GM10266 (cell line): ENCODE measurements at regions not wholly inside any gene's neighbourhood (a gene's known extent, or its start where the extent isn't known, plus 50 kb on each side); places are given as distances from the start of the nearest gene placed in this dataset.

ENCODE experiments used
- DNase-seq: peaks from one replicate; pipeline ENCODE4 v3.0.0; 2012; ENCODE audit errors: extremely low spot score
- CTCF ChIP-seq: IDR thresholded peaks from 2 replicates; pipeline ENCODE4 v1.5.1; 2012; ENCODE audit warnings: mild to moderate bottlenecking, low read depth; ENCODE audit not compliant: control insufficient read depth, insufficient read depth; ENCODE audit errors: missing control alignments

- DNase-seq = no peak
- no peak for TF ChIP-seq CTCF
Observed at GRCh38 chr2:82690757-82691411, 1768.2 kb downstream of the SUCLG1 start.

- no peak for TF ChIP-seq CTCF
- DNase-seq = no peak
Observed at GRCh38 chr2:82675186-82675585, 1783.9 kb downstream of the SUCLG1 start.

- DNase-seq = no peak
- TF ChIP-seq CTCF = no peak
Observed at GRCh38 chr2:82674652-82675051, 1784.4 kb downstream of the SUCLG1 start.

GRCh38 chr2:82667491-82667890, 1791.6 kb downstream of the SUCLG1 start:
- no peak for TF ChIP-seq CTCF
- no peak for DNase-seq

- no peak for DNase-seq
- TF ChIP-seq CTCF = no peak
Observed at GRCh38 chr2:82665691-82666090, 1793.4 kb downstream of the SUCLG1 start.

GRCh38 chr2:82657106-82657505, 1802.0 kb downstream of the SUCLG1 start:
- DNase-seq = no peak
- no peak for TF ChIP-seq CTCF

- DNase-seq = no peak
- no peak for TF ChIP-seq CTCF
Observed at GRCh38 chr2:82656420-82656819, 1802.7 kb downstream of the SUCLG1 start.
